ENCODE measurements at regions not wholly inside any gene's neighbourhood (a gene's known extent, or its start where the extent isn't known, plus 50 kb on each side); places are given as distances from the start of the nearest gene placed in this dataset.

- DNase-seq (ENCODE audit: low spot score), result no peak
Measured at GRCh38 chr10:118835682-118836326, 81.0 kb upstream of the CACUL1 start.

- no peak for DNase-seq (ENCODE audit: low spot score)
Measured at GRCh38 chr10:118838364-118838763, 83.6 kb upstream of the CACUL1 start.

- DNase-seq (ENCODE audit: low spot score), result no peak
Measured at GRCh38 chr10:118839348-118839747, 84.6 kb upstream of the CACUL1 start.

GRCh38 chr10:118840071-118840775 is 85.5 kb upstream of the CACUL1 start:
- DNase-seq (ENCODE audit: low spot score), result no peak

- no peak for DNase-seq (ENCODE audit: low spot score)
Measured at GRCh38 chr10:118840776-118841468, 86.2 kb upstream of the CACUL1 start.

- DNase-seq (ENCODE audit: low spot score), result no peak
Measured at GRCh38 chr10:118841881-118842605, 87.3 kb upstream of the CACUL1 start.

GRCh38 chr10:118842843-118843624 is 88.3 kb upstream of the CACUL1 start:
- no peak for DNase-seq (ENCODE audit: low spot score)

- DNase-seq (ENCODE audit: low spot score), result no peak
Measured at GRCh38 chr10:118843647-118844265, 89.0 kb upstream of the CACUL1 start.

- no peak for DNase-seq (ENCODE audit: low spot score)
Measured at GRCh38 chr10:118844731-118845521, 90.2 kb upstream of the CACUL1 start.

- no peak for DNase-seq (ENCODE audit: low spot score)
Measured at GRCh38 chr10:118845776-118846175, 91.0 kb upstream of the CACUL1 start.

- DNase-seq (ENCODE audit: low spot score), result peak; percentile 39
Measured at GRCh38 chr10:118850418-118851061, 95.8 kb upstream of the CACUL1 start.

- no peak for DNase-seq (ENCODE audit: low spot score)
Measured at GRCh38 chr10:118851062-118852035, 96.6 kb upstream of the CACUL1 start.

- DNase-seq (ENCODE audit: low spot score), result no peak
Measured at GRCh38 chr10:118853916-118854315, 99.1 kb upstream of the CACUL1 start.

- no peak for DNase-seq (ENCODE audit: low spot score)
Measured at GRCh38 chr10:118856106-118856505, 101.3 kb upstream of the CACUL1 start.

GRCh38 chr10:118865998-118866693 is 111.4 kb upstream of the CACUL1 start:
- DNase-seq (ENCODE audit: low spot score), result no peak

GRCh38 chr10:118867768-118868167 is 113.0 kb upstream of the CACUL1 start:
- no peak for DNase-seq (ENCODE audit: low spot score)

GRCh38 chr10:118868589-118868988 is 113.8 kb upstream of the CACUL1 start:
- DNase-seq (ENCODE audit: low spot score), result no peak
